Upper lobe of left lung (tissue), 6 donors: ENCODE measurements at regions not wholly inside any gene's neighbourhood (a gene's known extent, or its start where the extent isn't known, plus 50 kb on each side); places are given as distances from the start of the nearest gene placed in this dataset.

Experiments used
- ATAC-seq, 2 donors: fragments of 200-7000 bp; cut with Tn5 transposase; one replicate each; pipeline ENCODE4 v1.9.1; 2022; ENCODE audit warnings: mild to moderate bottlenecking in 2 of 2, moderate library complexity in 2 of 2; ENCODE audit not compliant: low FRiP score in 2 of 2
- DNase-seq, 2 donors: peaks; one replicate each; pipeline ENCODE4 v3.0.0-alpha.2; 2019 to 2020
- H3K27ac ChIP-seq, 4 donors: fragments of 200-600 bp; sonication (generic); one replicate each; pipeline ENCODE4 v1.5.1; 2016 to 2019
- H3K27me3 ChIP-seq, 4 donors: fragments of 200-600 bp; sonication (generic); one replicate each; pipeline ENCODE4 v1.5.1; 2017 to 2019
- H3K36me3 ChIP-seq, 4 donors: fragments of 200-600 bp; sonication (generic); one replicate each; pipeline ENCODE4 v1.5.1; 2016 to 2019
- H3K4me1 ChIP-seq, 4 donors: fragments of 200-600 bp; sonication (generic); one replicate each; pipeline ENCODE4 v1.5.1; 2018 to 2019
- H3K4me3 ChIP-seq, 4 donors: fragments of 200-600 bp; sonication (generic); one replicate each; pipeline ENCODE4 v1.5.1; 2017 to 2019; ENCODE audit warnings: mild to moderate bottlenecking in 2 of 4, moderate library complexity in 1 of 4
- H3K9me3 ChIP-seq, 4 donors: fragments of 200-600 bp; sonication (generic); one replicate each; pipeline ENCODE4 v1.5.1; 2018 to 2019
- CTCF ChIP-seq, 6 experiments: fragments of 450-650 bp in 4 of 6; fragments of 200-600 bp in 2 of 6; sonication (generic) in 2 of 6; IDR thresholded peaks; one replicate each; pipeline ENCODE4 v1.5.1; 2016 to 2019; ENCODE audit warnings: antibody characterized with exemption in 6 of 6
- EP300 ChIP-seq, 4 donors: sonication (generic); formaldehyde crosslinking; IDR thresholded peaks; one replicate each; pipeline ENCODE4 v1.5.1; 2017; ENCODE audit warnings: antibody characterized with exemption in 4 of 4, control low read depth in 2 of 4
- POLR2A ChIP-seq, 4 donors: fragments of 450-650 bp; IDR thresholded peaks; one replicate each; pipeline ENCODE4 v1.5.1; 2016 to 2017; ENCODE audit warnings: antibody characterized with exemption in 4 of 4, mild to moderate bottlenecking in 2 of 4
- POLR2AphosphoS5 ChIP-seq, 2 donors: sonication (generic); formaldehyde crosslinking; IDR thresholded peaks; one replicate each; pipeline ENCODE4 v1.5.1; 2017; ENCODE audit warnings: antibody characterized with exemption in 2 of 2
- WGBS, 2 donors: methylation state at CpG; one replicate each; pipeline ENCODE4 v1.1.5; 2017 to 2018; 5-methylcytosine and 5-hydroxymethylcytosine counted together
- donor health status: DM: no; HTN: no; CAD: no; lungs with moderate emphysema.
- donor health status: DM: no; HTN: yes; CAD: no; lungs with severe emphysema.

GRCh38 chr12:18998343-18999261, 130.9 kb upstream of the PLEKHA5 start:
- no peaks in the 10 kb centered on the region for H3K36me3 ChIP-seq
- no peaks in the 10 kb centered on the region for H3K9me3 ChIP-seq
- H3K27ac ChIP-seq = no peak overlapping the region
- H3K27me3 ChIP-seq = no peaks in the 10 kb centered on the region
- H3K4me3 ChIP-seq = no peak overlapping the region
- ATAC-seq = no peak
- TF ChIP-seq CTCF (IDR thresholded peaks at IDR 0.05) = no peak
- TF ChIP-seq POLR2AphosphoS5 (IDR thresholded peaks at IDR 0.05) = no peak
- TF ChIP-seq EP300 (IDR thresholded peaks at IDR 0.05) = no peak
- no peak for TF ChIP-seq POLR2A (IDR thresholded peaks at IDR 0.05)
- peak in 1 of 2 donors; percentile 35 for DNase-seq
- H3K4me1 ChIP-seq = peaks cover 0 to 10% (median 0%) of the 10 kb centered on the region in 4 donors
- 66 to 68% methylated on average over 9 of the region's 9 CpGs for WGBS, 2 donors

- WGBS, 2 donors = 100% methylated on average over 2 of the region's 2 CpGs
Observed at GRCh38 chr12:19000836-19001235, 128.7 kb upstream of the PLEKHA5 start.

GRCh38 chr12:19002216-19002615, 127.3 kb upstream of the PLEKHA5 start:
- peaks cover 0 to 10% (median 0%) of the 10 kb centered on the region in 4 donors for H3K4me1 ChIP-seq
- 60 to 65% methylated on average over 3 of the region's 3 CpGs for WGBS, 2 donors

More at GRCh38 chr12:19000836-19001235, 128.7 kb upstream of the PLEKHA5 start:
- no peak overlapping the region for H3K4me3 ChIP-seq
- H3K36me3 ChIP-seq = no peaks in the 10 kb centered on the region
- H3K27me3 ChIP-seq = no peaks in the 10 kb centered on the region
- no peak overlapping the region for H3K27ac ChIP-seq
- TF ChIP-seq EP300 (IDR thresholded peaks at IDR 0.05) = no peak
- no peak for TF ChIP-seq CTCF (IDR thresholded peaks at IDR 0.05)
- TF ChIP-seq POLR2A (IDR thresholded peaks at IDR 0.05) = no peak
- no peak for TF ChIP-seq POLR2AphosphoS5 (IDR thresholded peaks at IDR 0.05)
- DNase-seq = no peak
- peaks cover 0 to 10% (median 0%) of the 10 kb centered on the region in 4 donors for H3K4me1 ChIP-seq
- ATAC-seq = no peak
- no peaks in the 10 kb centered on the region for H3K9me3 ChIP-seq

GRCh38 chr12:19003141-19003540, 126.4 kb upstream of the PLEKHA5 start:
- no peaks in the 10 kb centered on the region for H3K27me3 ChIP-seq
- H3K36me3 ChIP-seq = no peaks in the 10 kb centered on the region
- H3K27ac ChIP-seq = no peak overlapping the region
- no peak for TF ChIP-seq POLR2AphosphoS5 (IDR thresholded peaks at IDR 0.05)
- no peak for TF ChIP-seq CTCF (IDR thresholded peaks at IDR 0.05)
- no peak for TF ChIP-seq EP300 (IDR thresholded peaks at IDR 0.05)
- TF ChIP-seq POLR2A (IDR thresholded peaks at IDR 0.05) = no peak
- H3K9me3 ChIP-seq = no peaks in the 10 kb centered on the region
- no peak overlapping the region for H3K4me3 ChIP-seq
- no peak for ATAC-seq
- peaks cover 0 to 6% (median 0%) of the 10 kb centered on the region in 4 donors for H3K4me1 ChIP-seq
- WGBS, 2 donors = 27 to 39% methylated on average over 2 of the region's 2 CpGs
- DNase-seq = no peak

More at GRCh38 chr12:19002216-19002615, 127.3 kb upstream of the PLEKHA5 start:
- no peak for TF ChIP-seq POLR2A (IDR thresholded peaks at IDR 0.05)
- TF ChIP-seq EP300 (IDR thresholded peaks at IDR 0.05) = no peak
- no peak for TF ChIP-seq POLR2AphosphoS5 (IDR thresholded peaks at IDR 0.05)
- TF ChIP-seq CTCF (IDR thresholded peaks at IDR 0.05) = no peak
- Histone ChIP-seq H3K27ac (no peak overlapping the region), H3K36me3 (no peaks in the 10 kb centered on the region), H3K9me3 (no peaks in the 10 kb centered on the region), H3K4me3 (no peak overlapping the region), H3K27me3 (no peaks in the 10 kb centered on the region)
- ATAC-seq (no peak), DNase-seq (no peak)
